ENCODE measurements at regions not wholly inside any gene's neighbourhood (a gene's known extent, or its start where the extent isn't known, plus 50 kb on each side); places are given as distances from the start of the nearest gene placed in this dataset.

DNA sequence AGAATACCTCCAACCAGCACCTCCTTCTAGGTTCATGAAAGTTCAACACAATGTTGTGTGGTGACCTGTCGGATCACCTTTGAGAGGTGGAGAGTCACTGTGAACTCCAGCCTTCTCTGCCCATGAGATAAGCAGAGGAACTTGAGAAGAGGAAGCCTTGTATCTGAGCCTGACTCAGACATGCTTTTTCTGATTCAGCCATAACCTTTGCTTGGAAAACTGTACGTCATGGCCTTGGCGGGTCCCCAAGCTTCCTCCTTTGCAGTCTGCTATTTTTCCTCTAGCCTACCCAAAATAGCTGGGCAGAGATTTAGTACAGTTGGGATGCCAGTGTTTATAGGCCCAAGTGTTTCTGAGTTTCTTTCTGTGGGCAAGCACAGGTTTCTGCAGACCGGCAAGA is 274.7 kb downstream of the CETN3 start:
- TF ChIP-seq EZH2 (IDR thresholded peaks at IDR 0.05; ENCODE audit: borderline replicate concordance, low read depth, low read length, severe bottlenecking): no peak
- TF ChIP-seq, protein P1, sequence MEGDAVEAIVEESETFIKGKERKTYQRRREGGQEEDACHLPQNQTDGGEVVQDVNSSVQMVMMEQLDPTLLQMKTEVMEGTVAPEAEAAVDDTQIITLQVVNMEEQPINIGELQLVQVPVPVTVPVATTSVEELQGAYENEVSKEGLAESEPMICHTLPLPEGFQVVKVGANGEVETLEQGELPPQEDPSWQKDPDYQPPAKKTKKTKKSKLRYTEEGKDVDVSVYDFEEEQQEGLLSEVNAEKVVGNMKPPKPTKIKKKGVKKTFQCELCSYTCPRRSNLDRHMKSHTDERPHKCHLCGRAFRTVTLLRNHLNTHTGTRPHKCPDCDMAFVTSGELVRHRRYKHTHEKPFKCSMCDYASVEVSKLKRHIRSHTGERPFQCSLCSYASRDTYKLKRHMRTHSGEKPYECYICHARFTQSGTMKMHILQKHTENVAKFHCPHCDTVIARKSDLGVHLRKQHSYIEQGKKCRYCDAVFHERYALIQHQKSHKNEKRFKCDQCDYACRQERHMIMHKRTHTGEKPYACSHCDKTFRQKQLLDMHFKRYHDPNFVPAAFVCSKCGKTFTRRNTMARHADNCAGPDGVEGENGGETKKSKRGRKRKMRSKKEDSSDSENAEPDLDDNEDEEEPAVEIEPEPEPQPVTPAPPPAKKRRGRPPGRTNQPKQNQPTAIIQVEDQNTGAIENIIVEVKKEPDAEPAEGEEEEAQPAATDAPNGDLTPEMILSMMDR (IDR thresholded peaks at IDR 0.05; ENCODE audit: extremely low read depth in 1 of 2, insufficient read depth in 1 of 2, low read depth in 1 of 2, low read length in 2 of 2): no peak

Data from endothelial cell of umbilical vein (primary cell).